NT2/D1 (cell line): ENCODE measurements at regions not wholly inside any gene's neighbourhood (a gene's known extent, or its start where the extent isn't known, plus 50 kb on each side); places are given as distances from the start of the nearest gene placed in this dataset.

Experiments
- SUZ12 ChIP-seq: IDR thresholded peaks from 2 replicates; pipeline ENCODE4 v1.6.1; 2011; ENCODE audit not compliant: insufficient read length, insufficient read depth; ENCODE audit errors: extremely low read depth
- YY1 ChIP-seq: IDR thresholded peaks from 2 replicates; pipeline ENCODE4 v1.6.1; 2011; ENCODE audit not compliant: insufficient read length, insufficient read depth

DNA sequence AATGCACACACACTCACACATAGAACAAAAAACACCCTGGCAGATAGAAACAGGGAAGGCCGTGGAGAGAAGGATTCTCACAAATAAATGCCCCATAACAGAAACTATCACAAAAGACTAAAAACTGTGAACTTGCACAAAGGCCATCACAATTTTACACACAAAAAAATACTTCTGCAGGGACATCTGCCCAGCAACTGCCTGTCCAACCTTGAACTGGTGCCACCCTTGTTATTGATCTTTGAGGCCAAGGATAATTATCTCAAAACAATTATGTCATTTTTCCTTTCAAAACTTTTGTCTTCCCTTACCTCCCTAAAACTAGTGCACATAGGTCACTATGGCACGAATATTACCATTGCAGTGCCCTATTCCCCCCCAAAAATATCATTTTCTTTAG is 143.8 kb upstream of the KCTD3 start:
- TF ChIP-seq YY1 (no peak), SUZ12 (no peak)
